Peyer's patch (tissue), 4 donors: ENCODE measurements at regions not wholly inside any gene's neighbourhood (a gene's known extent, or its start where the extent isn't known, plus 50 kb on each side); places are given as distances from the start of the nearest gene placed in this dataset.
A peak's percentile ranks its signal among the peaks of the same experiment; 100 is the strongest.
"Not testable (repeated sequence)": the region's sequence is repeated elsewhere in the genome, so short reads cannot be mapped to it uniquely, and the experiment has no call there.

Experiments
- DNase-seq, 3 donors: peaks; one replicate each; pipeline ENCODE4 v3.0.0-alpha.2; 2017 to 2019
- H3K27ac ChIP-seq, 4 donors: fragments of 200-600 bp; sonication (generic); one replicate each; pipeline ENCODE4 v1.5.1; 2016 to 2019
- H3K27me3 ChIP-seq, 2 donors: fragments of 200-600 bp; sonication (generic); one replicate each; pipeline ENCODE4 v1.5.1; 2019
- H3K36me3 ChIP-seq, 3 donors: fragments of 200-600 bp; sonication (generic); one replicate each; pipeline ENCODE4 v1.5.1; 2016 to 2019
- H3K4me1 ChIP-seq, 4 donors: fragments of 200-600 bp; sonication (generic); one replicate each; pipeline ENCODE4 v1.5.1; 2016 to 2019
- H3K4me3 ChIP-seq, 4 donors: fragments of 200-600 bp; sonication (generic); 1 replicate in 3 of 4; 2 replicates in 1 of 4; pipeline ENCODE4 v1.5.1; 2016 to 2019; ENCODE audit warnings: mild to moderate bottlenecking in 1 of 4
- H3K9me3 ChIP-seq, 4 donors: fragments of 200-600 bp; sonication (generic); one replicate each; pipeline ENCODE4 v1.5.1; 2016 to 2019; ENCODE audit warnings: mild to moderate bottlenecking in 1 of 4
- CTCF ChIP-seq, 6 experiments: fragments of 450-650 bp in 4 of 6; fragments of 200-600 bp in 2 of 6; sonication (generic) in 1 of 6; IDR thresholded peaks; one replicate each; pipeline ENCODE4 v1.5.1; 2017 to 2019; ENCODE audit warnings: antibody characterized with exemption in 6 of 6, mild to moderate bottlenecking in 3 of 6, moderate library complexity in 1 of 6
- POLR2A ChIP-seq, 2 donors: fragments of 450-650 bp; IDR thresholded peaks; one replicate each; pipeline ENCODE4 v1.5.1; 2017; ENCODE audit warnings: antibody characterized with exemption in 2 of 2, mild to moderate bottlenecking in 2 of 2, moderate library complexity in 2 of 2

- H3K9me3 ChIP-seq, DNase-seq, H3K36me3 ChIP-seq, H3K27me3 ChIP-seq, H3K27ac ChIP-seq, H3K4me1 ChIP-seq, H3K4me3 ChIP-seq: not testable (repeated sequence)
These were observed 134.1 kb downstream of the KLRB1 start for GRCh38 chr12:9473638-9474037.

GRCh38 chr12:9471501-9471900, 136.2 kb downstream of the KLRB1 start:
- H3K9me3 ChIP-seq, H3K27me3 ChIP-seq, H3K36me3 ChIP-seq, H3K4me1 ChIP-seq, DNase-seq, H3K4me3 ChIP-seq, H3K27ac ChIP-seq: not testable (repeated sequence)

- H3K9me3 ChIP-seq, DNase-seq, H3K36me3 ChIP-seq, H3K27me3 ChIP-seq, H3K27ac ChIP-seq, H3K4me3 ChIP-seq, H3K4me1 ChIP-seq: not testable (repeated sequence)
These were observed 137.3 kb downstream of the KLRB1 start for GRCh38 chr12:9470367-9470766.

DNA sequence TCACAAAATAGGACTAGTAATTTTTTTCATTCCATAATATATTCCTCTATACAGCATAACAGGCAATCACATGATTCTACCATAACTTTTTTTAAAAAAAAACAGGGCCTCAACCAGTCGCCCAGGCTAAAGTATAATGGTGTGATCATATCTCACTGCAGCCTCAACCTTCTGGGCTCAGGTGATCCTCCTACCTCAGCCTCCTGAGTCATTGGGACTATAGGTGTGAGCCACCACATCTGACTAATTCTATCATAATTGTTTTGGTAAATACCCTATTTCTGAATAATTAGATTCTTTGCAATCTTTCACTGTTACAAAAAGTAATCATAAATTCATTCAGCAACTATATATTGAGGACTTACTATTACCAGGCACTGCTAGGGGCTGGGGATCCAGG, 137.8 kb downstream of the KLRB1 start:
- not testable (repeated sequence) for H3K27ac ChIP-seq, H3K4me3 ChIP-seq, H3K36me3 ChIP-seq, H3K4me1 ChIP-seq, H3K27me3 ChIP-seq, DNase-seq, H3K9me3 ChIP-seq

- not testable (repeated sequence) for DNase-seq, H3K9me3 ChIP-seq, H3K27ac ChIP-seq, H3K27me3 ChIP-seq, H3K36me3 ChIP-seq, H3K4me3 ChIP-seq, H3K4me1 ChIP-seq
These were observed 138.3 kb downstream of the KLRB1 start for GRCh38 chr12:9469463-9469862.

DNA sequence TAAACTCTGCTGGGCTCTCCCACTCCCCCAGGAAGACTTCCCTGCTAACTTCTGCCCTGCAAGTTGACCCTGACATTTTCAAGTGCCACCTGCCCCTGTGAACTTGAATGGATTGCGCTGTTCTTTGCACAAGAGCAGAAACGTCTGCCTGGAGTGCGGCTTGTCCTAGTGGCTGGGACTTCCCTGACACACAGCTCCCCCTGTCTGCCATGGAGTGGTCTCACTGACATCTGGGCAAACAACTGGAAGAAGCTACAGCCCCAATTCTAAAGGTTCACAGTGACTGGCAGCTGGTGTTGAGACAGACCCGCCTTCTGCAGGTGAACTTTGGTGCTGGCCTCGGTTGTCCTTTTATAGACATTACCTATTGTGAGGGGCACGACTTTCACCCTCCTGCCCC, 138.7 kb downstream of the KLRB1 start:
- H3K4me1 ChIP-seq, H3K27me3 ChIP-seq: not testable (repeated sequence)
- TF ChIP-seq CTCF (IDR thresholded peaks at IDR 0.05): peak; percentile 19 to 64 (median 43)

DNA sequence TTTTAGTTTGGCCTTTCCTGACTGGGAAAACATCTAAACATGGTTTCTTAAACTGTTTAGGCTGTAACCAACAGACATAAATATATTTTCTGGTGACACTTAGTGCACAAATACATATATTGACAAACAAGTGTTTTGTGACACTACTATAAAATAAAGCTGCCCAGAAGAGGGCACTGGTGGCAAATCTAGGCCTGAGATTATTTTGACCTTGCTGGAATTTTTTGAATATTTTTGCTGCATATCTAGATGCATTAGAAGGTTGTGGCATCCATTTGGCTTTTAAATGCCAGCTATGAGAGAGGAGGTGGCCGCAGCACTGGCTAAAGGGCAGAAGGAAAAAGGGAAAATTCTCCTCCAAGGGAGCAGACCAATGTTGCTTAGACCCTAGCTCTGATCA, 139.6 kb downstream of the KLRB1 start:
- not testable (repeated sequence) for H3K27ac ChIP-seq, H3K4me3 ChIP-seq, H3K36me3 ChIP-seq, H3K27me3 ChIP-seq, DNase-seq, H3K9me3 ChIP-seq, H3K4me1 ChIP-seq
- TF ChIP-seq CTCF (IDR thresholded peaks at IDR 0.05): peak in 1 of 6 experiments; percentile 22

More for the DNA sequence above, 138.7 kb downstream of the KLRB1 start:
- not testable (repeated sequence) for H3K4me3 ChIP-seq, H3K9me3 ChIP-seq, H3K27ac ChIP-seq, H3K36me3 ChIP-seq
- peak; percentile 57 to 74 (median 63) for DNase-seq

DNA sequence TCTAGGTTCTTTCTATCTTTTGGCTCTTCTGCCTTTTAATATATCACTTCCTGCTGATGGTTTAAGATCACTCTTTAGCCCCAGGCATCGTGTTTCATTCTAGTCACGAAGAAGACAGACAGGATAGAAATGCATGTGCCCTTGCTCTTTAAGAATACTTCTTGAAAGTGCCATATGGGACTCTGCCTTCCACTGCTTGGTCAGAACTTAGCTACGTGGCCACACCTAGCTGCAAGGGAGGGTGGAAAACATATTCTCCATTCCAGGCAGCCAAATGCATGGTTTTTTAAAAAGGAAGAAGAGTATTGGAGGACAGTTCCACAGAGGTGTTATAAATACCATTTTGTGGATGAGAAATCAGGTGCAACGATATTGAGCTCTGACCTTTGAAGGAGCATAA, 143.3 kb downstream of the KLRB1 start:
- TF ChIP-seq CTCF (IDR thresholded peaks at IDR 0.05) (no peak), POLR2A (IDR thresholded peaks at IDR 0.05) (no peak)
- H3K9me3 ChIP-seq: no peaks in the 10 kb centered on the region
- H3K27ac ChIP-seq: no peak overlapping the region
- DNase-seq: no peak
- no peaks in the 10 kb centered on the region for H3K4me1 ChIP-seq
- H3K27me3 ChIP-seq: no peaks in the 10 kb centered on the region
- H3K36me3 ChIP-seq: no peaks in the 10 kb centered on the region
- no peak overlapping the region for H3K4me3 ChIP-seq

- peak in 1 of 3 donors; percentile 51 for DNase-seq
- not testable (repeated sequence) for H3K27ac ChIP-seq, H3K4me1 ChIP-seq
These were observed 152.2 kb downstream of the KLRB1 start for GRCh38 chr12:9455516-9455915.

DNA sequence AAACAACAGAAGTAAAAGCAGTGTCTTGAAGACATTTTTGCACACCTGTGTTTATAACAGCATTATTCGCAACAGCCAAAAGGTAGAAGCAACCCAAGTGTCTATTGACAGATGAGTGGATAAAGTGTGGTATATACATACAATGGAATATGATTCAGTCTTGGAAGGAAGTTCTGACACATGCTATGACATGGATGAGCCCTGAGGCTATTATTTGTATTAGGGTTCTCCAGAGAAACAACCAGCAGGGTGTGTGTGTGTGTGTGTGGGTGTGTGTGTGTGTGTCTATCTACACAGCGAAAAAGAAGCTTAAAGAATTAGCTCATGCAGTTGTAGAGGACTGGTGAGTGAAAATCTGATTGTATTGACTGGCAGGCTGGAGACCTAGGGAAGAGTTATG, 153.7 kb downstream of the KLRB1 start:
- H3K27me3 ChIP-seq, H3K9me3 ChIP-seq, H3K4me3 ChIP-seq, H3K27ac ChIP-seq, DNase-seq, H3K36me3 ChIP-seq, H3K4me1 ChIP-seq: not testable (repeated sequence)

More at GRCh38 chr12:9455516-9455915, 152.2 kb downstream of the KLRB1 start:
- H3K27me3 ChIP-seq, H3K36me3 ChIP-seq, H3K4me3 ChIP-seq, H3K9me3 ChIP-seq: not testable (repeated sequence)

- DNase-seq: not testable (repeated sequence)
These were observed 157.6 kb downstream of the KLRB1 start for GRCh38 chr12:9450127-9450567.

GRCh38 chr12:9449657-9450126, 158.0 kb downstream of the KLRB1 start:
- H3K9me3 ChIP-seq, H3K36me3 ChIP-seq, H3K4me1 ChIP-seq, DNase-seq, H3K27ac ChIP-seq, H3K4me3 ChIP-seq, H3K27me3 ChIP-seq: not testable (repeated sequence)

More at GRCh38 chr12:9450127-9450567, 157.6 kb downstream of the KLRB1 start:
- not testable (repeated sequence) for H3K4me1 ChIP-seq, H3K27ac ChIP-seq, H3K36me3 ChIP-seq, H3K9me3 ChIP-seq, H3K27me3 ChIP-seq
- H3K4me3 ChIP-seq: peak overlapping the region in 1 of 4 donors; percentile 27
